Panc1 (cell line): ENCODE measurements at regions not wholly inside any gene's neighbourhood (a gene's known extent, or its start where the extent isn't known, plus 50 kb on each side); places are given as distances from the start of the nearest gene placed in this dataset.

Experiments
- CTCF ChIP-seq: fragments of 450-650 bp; IDR thresholded peaks from 2 replicates; pipeline ENCODE4 v1.5.1; 2017; ENCODE audit warnings: mild to moderate bottlenecking
- POLR2AphosphoS5 ChIP-seq: IDR thresholded peaks from 2 replicates; pipeline ENCODE4 v1.6.1; 2012; ENCODE audit warnings: mild to moderate bottlenecking, low read depth, low read length, moderate library complexity

GRCh38 chr4:75398501-75398900 is 115.7 kb downstream of the RCHY1 start:
- TF ChIP-seq CTCF = no peak
- no peak for TF ChIP-seq POLR2AphosphoS5
